Brain pericyte (primary cell): ENCODE measurements at regions not wholly inside any gene's neighbourhood (a gene's known extent, or its start where the extent isn't known, plus 50 kb on each side); places are given as distances from the start of the nearest gene placed in this dataset.
"Not testable (repeated sequence)": the region's sequence is repeated elsewhere in the genome, so short reads cannot be mapped to it uniquely, and the experiment has no call there.

Experiments used
- DNase-seq: peaks from one replicate; pipeline ENCODE4 v3.0.0-alpha.2; 2012; ENCODE audit warnings: low read depth, low spot score

DNA sequence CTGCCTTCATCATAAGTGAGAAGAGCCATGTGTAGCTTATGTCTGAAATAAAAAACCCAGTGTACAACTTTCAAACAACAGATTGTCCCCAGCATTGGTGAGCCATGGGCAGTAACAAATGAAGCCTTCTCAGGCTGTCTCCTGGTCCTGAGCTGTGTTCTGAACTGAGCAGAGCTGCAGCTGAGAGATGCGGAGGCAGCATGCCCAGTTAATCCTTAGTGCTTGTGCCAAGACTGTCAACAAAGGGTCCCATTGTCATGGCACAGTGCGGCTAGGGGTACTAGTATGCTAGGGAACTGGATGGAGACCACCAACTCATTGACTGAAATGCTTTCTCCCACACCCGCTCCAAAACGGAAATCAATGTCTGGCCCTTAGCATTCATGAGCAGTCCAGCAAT is 154.3 kb downstream of the RMST start:
- DNase-seq = no peak

DNA sequence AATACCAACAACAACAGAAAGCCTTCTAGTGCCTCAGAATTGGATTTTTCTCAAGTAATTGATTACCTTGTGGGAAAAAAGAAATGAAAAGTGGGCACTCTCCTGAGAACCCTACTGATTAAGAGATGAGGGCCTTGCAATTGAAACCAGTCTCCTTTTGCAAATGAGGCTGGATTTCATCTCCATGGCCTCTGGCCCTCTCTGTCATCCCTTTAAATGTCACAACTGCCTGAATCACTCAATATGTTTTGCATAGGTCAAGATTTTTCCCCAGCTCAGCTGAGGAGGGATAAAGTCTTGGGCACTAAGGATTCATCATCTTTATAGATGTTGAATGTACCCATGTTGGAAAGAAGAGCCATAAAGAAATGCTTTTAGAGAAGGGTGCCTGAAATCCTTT is 166.4 kb downstream of the RMST start:
- DNase-seq = no peak

DNA sequence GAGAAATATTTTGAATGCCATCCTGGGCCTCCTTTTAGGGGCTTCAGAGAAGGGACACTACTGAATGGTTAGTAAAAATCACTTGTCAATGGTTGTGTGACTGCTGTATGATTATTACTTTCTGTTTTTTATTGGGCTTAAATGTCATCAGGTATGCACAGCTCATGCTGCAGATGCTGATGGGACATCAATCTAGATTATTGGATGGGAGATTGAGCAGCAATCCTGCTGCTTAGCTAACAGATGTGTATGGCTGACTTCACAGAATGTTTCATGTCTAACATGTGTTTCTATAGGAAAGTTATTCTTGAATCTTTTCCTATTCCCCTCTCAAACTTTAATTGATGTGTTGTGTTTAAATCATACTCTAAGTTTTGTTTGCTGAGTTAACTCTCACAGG is 166.8 kb downstream of the RMST start:
- no peak for DNase-seq

DNA sequence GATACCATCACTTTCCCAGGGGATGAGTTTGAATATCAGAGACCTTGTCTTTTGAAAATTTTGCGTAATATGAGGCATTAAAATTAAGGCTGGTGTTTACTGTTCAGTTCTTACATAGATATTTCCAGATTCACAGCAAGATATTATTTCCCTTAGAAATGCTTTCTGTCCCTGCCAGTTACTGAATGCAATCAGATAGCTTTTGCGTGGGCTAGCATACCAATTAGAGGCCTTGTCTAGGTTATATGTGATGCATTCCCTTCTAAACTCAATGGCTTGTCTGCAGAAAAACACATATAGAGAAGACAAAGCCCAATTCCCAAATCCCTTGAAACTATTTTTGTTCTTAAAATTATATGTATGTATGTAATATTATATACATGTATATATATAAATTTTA is 167.8 kb downstream of the RMST start:
- no peak for DNase-seq

DNA sequence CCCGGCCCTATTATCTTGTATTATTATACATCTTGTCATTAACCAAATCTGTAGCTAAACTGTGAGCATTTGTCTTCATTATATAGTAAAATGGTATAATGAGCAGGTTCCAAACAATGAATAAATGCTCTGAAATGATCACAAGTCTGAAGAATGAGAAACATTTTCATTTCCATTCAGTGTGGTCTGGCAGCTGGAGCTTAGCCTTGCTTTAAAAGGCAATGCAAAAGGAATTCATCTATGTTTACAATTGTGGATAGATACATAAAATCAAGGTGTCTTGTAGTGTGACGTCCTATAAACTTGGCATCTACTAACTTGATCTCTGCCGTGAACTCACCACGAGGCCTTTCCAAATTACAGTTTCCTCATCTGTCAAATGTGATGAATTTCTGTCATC is 168.3 kb downstream of the RMST start:
- no peak for DNase-seq

DNA sequence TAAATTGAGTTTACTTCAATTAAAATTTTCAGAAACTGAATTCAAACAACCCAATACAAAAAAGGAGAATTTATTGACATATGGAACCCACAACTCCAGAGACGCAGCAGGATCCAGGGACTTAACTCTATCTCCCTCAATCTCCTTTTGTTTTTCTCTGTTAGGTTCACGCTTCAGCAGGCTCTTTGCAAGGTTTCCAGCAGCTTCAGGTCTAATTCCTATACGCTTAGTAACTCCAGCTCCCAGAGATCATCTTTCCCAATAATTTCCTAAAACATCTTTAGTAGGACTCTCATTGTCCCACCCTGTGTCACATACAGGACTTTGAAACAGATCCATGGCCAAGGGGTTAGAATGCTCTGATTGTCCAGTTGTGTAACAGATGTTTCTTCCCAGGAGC is 175.2 kb downstream of the RMST start:
- DNase-seq = no peak

DNA sequence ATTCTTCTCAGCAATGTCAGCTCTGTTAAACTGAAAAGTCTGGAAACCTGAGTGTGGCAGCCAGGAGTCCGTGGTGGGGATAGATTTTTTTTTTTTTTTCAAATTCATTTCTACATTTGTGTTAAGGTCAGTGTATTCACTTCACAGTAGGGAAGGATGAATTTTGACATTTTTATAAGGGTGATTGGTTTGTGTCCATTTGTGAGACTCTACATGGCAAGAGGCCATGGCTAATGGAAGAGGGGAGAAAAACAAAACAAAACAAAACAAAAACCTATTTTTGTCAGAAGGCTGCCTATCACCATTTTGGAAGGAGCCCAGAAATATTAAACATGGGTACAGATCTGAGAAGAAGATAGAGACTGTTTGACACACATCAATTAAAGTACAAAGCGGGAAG is 176.1 kb downstream of the RMST start:
- DNase-seq = no peak

DNA sequence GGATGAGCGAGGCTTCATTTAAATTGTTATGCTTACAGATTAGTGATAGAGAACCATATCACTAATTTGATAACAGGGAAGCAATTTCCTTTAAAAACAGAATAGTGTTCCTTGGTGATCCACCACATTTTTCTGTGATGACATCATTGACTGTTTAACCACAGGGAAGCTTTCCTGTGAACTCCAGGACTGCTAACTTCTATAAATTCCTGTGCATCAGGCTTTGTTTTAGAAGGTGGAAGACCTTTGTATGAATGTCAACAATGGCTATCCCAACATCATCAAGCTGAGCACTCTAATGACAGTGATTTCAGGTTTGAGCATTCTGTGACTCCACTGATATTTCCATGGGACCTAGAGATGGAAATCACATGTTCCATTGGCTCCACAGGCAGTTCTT is 177.1 kb downstream of the RMST start:
- DNase-seq = no peak

DNA sequence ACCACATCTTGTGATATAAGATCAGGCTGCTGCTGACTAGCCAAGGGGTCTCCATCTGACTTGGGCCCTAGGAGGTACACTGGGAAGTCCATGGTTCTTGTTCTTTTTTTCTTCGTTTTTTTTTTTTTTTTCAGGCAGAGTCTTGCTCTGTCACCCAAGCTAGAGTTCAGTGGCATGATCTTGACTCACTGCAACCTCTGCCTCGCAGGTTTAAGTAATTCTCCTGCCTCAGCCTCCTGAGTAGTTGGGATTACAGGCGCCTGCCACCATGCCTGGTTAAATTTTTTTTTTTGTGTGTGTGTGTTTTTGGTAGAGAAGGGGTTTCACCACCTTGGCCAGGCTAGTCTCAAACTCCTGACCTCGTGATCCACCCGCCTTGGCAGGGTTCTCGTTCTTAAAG is 178.2 kb downstream of the RMST start:
- DNase-seq = no peak

DNA sequence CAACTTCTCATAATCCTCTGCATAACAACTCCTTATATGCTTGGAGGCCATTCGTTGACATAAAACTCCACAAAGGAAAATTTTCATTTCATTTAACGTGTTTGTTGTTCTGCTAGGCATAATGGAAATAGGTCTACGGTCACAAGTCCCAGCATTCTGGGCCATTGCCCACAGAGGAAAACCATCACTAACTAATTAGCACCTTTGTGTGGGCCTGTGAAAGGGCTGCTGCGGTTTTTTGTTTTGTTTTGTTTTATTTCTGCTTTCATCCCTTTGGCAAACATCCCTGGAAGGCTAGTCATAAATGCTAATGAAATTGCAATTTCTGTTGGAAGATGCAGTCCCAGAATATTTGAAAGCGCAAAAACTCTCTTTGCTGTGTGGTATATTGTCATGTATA is 180.3 kb downstream of the RMST start:
- no peak for DNase-seq

DNA sequence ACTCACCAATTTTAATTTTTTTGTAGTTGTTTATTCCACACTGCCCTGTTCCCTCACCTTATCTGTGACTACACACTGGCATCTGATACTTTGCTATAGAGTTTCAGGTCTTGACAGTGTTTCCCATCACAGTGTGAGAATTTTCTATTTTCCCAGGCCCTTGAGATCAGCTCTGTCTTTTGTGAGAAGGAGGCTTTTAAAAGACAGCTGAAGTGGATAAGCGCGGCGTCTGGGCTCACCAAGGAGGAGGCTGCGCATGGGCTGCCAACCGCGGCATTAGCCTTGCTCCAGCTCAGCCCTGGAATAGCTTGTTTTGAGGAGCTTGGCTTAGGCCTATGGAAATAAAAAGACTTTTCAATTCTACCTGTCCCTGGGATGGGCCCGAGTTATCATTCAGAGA is 181.3 kb downstream of the RMST start:
- no peak for DNase-seq

DNA sequence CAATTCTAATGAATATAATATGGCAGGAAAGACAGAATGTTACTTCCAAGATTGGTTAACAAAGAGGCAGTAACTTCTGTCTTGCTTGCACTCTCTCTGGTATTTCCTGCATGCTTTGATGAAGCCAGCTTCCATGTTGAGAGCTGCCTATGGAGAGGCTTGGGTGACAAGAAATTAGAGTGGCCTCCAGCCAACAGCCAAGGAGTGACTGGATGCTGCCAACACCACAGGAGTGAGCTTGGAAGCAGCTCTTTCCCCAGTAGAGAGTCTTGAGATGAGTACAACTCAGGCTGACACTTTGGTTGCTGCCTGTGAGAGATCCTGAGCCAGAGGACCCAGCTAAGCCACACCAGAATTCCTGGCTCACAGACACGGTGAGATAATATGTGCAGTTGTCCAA is 183.1 kb downstream of the RMST start:
- no peak for DNase-seq

DNA sequence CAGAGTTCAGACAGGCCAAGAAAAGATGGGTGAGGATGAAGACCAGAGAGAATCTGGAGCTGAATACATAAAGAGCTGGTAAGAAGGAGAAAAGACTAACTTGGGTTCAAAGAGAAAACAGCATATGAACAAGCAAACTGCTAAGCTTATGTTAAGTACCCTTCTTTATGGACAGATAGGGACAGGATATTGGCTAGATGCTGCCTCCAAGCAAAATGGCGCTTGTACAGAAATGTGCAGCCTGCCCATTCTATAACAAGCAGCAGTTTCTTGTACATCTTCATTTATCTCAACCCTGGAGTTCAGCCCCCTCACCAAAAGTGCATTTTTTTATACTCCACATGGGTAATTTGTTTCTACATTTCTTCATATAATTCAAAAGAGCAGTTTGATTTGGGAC is 184.5 kb downstream of the RMST start:
- no peak for DNase-seq

DNA sequence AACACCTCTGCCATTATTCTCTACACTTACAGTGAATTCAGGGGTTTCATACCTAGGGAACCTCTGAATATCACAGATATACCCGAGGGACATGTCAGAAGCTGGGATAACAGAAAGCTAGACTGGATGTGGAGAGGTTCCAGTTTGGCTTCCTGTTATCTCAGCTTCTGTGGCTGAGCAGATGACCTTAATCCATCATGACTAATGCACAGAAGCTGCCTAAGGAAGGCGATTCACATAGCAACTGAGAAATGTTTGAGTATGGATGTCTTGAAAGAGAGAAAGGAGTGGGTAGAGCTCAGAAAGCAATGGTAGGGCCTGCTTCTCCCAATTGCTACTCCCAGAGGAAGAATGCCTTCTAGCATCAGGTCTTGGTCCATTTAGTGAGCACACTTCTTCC is 187.6 kb downstream of the RMST start:
- DNase-seq = no peak

DNA sequence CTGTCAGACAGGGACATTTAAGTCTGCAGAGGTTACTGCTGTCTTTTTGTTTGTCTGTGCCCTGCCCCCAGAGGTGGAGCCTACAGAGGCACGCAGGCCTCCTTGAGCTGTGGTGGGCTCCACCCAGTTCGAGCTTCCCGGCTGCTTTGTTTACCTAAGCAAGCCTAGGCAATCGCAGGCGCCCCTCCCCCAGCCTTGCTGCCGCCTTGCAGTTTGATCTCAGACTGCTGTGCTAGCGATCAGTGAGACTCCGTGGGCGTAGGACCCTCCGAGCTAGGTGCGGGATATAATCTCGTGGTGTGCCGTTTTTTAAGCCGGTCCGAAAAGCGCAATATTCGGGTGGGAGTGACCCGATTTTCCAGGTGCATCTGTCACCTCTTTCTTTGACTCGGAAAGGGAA is 193.9 kb downstream of the RMST start:
- not testable (repeated sequence) for DNase-seq

DNA sequence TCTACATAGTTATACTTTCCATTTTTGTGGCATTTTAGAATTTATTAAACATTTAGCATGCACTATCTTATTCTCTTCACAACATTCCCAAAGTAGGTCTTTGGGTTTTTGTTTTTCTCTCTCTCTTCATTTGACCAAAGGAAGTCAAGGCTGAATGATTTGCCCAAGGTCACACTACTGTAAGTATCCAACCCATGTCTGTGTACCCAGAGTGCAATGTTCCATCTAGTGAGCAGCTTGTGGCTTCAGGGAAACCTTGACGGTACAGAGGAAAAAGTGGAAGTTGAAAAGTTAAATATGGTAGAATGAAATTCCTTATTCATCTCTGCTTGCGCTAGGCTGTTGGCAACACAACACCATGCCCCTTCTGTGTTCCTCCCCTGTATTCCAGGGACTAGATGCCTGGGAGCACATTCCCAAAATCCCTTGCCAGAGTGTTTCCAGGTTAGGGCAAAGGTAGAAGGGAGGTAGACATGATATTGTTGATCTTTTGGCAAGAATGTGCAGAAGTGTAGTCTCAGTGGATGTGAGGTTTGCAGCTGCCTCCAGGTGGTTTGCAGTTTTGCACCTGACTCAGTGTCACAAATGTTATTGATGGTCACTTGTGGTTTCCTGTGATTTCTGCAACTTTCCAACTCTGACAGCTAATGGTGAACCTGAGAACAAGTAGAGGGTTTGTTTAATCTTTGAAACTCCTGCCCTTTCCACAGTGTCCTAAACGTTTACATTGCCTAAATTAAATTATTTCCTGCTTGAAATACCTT is 196.7 kb downstream of the RMST start:
- DNase-seq = no peak

DNA sequence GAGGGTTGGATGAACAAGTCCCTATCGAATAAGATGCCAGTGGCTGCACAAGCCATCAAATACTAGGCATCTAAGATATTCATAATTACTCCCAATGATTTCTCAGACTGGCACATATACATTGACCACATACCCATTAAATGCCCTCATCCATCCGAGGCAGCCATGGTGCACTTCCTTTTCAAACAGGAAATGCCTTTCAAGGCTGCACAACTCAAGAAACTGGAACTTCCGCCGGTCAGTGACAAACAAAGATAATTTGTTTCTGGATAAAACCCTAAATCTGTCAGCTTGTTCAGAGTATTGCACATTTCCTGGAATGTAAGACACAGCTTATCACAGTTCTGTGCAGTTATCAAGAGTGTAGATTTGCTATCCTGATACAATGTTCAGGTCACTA is 203.7 kb downstream of the RMST start:
- no peak for DNase-seq

DNA sequence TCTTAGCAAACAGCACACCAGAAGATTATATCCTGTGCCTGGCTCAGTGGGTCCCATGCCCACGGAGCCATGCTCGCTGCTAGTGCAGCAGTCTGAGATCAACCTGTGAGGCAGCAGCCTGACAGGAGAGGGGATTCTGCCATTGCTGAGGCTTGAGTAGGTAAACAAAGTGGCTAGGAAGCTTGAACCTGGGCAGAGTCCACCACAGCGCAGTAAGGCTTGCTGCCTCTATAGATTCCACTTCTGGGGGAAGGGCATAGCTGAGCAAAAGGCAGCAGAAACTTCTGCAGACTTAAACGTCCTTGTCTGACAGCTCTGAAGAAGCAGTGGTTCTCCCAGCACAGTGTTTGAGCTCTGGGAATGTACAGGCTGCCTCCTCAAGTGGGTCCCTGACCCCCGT is 210.3 kb downstream of the RMST start:
- DNase-seq = no peak

DNA sequence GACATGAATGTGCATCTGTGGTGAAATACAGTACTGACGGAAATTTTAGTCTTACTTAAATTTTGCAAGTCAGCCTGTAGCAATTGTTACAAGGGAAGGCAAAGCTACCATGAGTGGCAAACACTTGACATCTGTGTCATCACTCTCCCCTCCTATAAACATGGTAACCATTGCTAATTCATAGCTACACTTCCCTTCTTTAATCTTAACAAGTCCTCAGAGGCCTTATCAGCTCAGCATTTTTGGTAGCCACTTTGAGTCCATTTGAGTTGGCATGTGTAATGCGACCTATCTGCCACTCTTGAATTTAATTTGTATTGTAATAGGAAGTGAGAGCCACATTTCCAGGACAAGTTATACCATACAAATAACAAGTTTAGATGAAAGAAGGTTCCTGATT is 218.1 kb downstream of the RMST start:
- no peak for DNase-seq

DNA sequence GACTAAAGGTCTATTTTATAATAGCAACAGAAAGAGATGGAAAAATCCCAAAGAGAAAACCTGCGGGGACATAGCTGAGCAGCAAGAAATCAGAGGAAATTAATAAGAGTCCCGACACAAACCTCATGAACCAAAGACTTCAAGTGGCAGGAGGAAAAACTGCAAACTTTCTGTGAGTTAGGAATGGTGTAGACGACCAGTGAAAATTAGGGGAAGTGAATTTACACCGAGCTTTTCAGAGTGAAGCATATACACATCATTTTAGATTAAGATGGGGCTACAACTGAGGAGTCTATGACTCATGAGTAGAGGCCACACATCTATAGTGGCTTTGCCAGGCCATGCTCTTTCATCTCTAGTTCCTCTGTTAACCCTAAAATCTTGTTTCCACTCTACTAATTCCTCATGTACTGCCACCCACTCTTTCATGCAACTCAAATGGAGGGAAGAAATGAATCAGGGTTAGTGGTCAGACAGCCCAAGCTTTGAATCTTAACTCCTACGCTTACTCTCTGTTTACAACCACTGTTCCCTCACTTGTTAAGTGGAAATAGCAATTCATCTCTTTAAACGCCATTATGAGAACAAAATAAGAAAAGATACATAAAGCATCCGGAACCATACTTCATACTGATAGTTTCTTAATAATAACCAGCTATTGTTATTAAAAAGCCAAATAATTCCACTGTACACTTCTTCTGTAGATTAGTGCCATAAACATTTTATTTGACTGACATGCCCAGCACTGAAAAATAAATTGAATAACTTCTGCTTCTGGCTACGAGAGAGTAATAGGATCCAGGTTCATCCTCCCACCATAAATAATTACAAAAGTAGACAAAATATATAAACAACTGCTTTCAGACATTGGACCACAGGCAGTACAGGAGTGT is 219.3 kb downstream of the RMST start:
- no peak for DNase-seq

DNA sequence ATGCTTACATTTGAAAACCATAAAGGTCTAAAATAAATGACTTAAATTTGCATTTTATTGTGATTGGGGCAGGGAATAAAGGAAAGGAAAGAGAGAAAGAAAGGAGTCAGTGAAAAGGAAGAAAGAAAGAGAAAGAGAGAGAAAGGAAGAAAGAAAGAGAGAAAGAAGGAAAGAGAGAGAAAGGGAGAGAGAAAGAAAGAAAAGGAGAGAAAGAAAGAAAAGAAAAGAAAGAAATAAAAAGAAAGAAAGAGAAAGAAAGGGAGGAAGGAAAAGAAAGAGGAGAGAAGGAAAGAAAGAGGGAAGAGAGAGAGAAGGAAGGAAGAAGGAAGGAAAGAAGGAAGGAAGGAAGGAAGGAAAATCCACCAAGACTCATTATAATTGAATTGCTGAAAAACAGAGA is 222.8 kb downstream of the RMST start:
- no peak for DNase-seq

DNA sequence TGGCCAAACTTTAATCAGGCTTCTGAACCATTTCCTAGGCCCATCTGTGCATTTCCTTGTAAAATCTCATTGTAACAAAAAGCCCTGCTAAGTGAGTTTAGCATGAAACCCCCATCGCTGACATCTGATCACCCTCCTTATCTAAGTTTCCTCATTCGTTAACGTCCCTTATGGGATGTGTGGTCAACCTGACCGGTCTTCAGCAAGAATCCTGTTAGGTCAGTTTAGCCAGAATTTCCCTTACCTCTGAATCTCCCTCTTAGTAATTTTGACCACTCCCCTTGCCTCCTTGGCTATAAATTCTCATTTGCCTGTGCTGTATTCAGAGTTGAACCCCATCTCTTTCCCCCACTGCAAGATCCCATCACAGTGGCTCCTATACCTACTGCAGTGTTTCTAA is 239.3 kb downstream of the RMST start:
- DNase-seq = no peak

DNA sequence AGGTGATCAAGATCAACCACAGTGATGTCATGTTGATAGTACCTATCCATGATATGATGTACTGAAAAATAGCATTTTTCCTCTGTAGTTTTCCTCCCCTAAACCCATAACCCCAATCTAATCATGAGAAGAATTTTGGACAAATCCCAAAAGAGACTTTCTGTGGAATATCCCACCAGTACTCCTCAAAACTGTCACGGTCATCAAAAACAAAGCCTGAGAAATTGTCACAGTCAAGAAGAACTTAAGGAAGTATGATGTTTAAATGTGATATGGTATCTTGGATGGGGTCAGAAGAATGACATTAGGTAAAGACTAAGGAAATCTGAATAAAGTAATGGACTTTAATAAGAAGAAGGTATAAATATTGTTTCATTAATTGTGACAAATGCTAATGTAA is 248.8 kb downstream of the RMST start:
- no peak for DNase-seq
